ENCODE measurements at regions not wholly inside any gene's neighbourhood (a gene's known extent, or its start where the extent isn't known, plus 50 kb on each side); places are given as distances from the start of the nearest gene placed in this dataset.

DNA sequence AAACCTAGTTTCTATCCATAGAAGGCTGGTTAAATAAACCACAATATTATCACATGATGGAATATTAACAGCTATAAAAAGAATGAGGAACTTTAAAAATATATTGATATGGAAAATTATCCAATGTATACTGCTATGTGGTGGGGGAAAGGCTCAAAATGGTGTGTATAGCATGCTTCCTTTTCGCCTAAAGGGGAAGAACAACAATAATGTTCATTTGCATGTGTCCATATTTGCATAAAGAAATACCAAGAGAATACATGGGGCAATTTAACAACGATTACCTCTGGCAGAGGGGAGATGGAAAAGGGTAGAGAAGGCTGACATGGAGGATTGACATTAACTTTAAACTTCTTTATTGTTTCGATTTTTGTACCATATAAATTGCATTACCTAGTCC is 121.3 kb upstream of the PARP11 start:
- no peak for DNase-seq (ENCODE audit: low spot score)
- no peak overlapping the region for H3K27ac ChIP-seq
- CTCF ChIA-PET, result interaction anchor here (0.9 kb wide), 1 partner anchor 282 kb away, joined by 7 read pairs; no protein-coding TSS in a partner anchor
- TF ChIP-seq, protein P1, sequence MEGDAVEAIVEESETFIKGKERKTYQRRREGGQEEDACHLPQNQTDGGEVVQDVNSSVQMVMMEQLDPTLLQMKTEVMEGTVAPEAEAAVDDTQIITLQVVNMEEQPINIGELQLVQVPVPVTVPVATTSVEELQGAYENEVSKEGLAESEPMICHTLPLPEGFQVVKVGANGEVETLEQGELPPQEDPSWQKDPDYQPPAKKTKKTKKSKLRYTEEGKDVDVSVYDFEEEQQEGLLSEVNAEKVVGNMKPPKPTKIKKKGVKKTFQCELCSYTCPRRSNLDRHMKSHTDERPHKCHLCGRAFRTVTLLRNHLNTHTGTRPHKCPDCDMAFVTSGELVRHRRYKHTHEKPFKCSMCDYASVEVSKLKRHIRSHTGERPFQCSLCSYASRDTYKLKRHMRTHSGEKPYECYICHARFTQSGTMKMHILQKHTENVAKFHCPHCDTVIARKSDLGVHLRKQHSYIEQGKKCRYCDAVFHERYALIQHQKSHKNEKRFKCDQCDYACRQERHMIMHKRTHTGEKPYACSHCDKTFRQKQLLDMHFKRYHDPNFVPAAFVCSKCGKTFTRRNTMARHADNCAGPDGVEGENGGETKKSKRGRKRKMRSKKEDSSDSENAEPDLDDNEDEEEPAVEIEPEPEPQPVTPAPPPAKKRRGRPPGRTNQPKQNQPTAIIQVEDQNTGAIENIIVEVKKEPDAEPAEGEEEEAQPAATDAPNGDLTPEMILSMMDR (conservative IDR thresholded peaks at IDR 0.05; ENCODE audit: low read depth), result no peak
- POLR2A ChIA-PET (ENCODE audit: low non-redundant PET), result interaction anchor here (0.7 kb wide), 1 partner anchor 90 kb away, joined by 5 read pairs; no protein-coding TSS in a partner anchor

DNA sequence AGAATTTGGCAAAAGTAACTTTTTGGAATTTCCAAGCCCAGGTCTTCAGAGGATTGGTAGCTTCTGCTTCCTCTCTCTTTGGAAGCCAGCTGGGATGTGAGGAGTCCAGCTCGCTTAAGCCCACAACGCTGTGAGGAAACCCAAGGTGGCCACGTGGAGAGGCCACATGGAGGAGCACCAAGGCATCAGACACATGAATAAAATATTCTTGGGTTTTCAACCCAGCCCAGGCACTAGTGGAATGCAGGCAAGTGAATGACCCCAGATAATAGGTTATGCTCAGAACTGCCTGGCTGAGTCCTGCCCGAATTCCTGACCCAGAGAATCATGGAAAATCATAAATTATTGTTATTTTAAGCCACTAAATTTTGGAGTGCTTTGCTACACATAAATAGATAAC is 119.7 kb upstream of the PARP11 start:
- no peak overlapping the region for H3K27ac ChIP-seq
- ChIA-PET CTCF (interaction anchor here (0.9 kb wide), 1 partner anchor 284 kb away, joined by 3 read pairs; no protein-coding TSS in a partner anchor), POLR2A (ENCODE audit: low non-redundant PET) (no interaction called here)
- DNase-seq (ENCODE audit: low spot score), result no peak
- TF ChIP-seq, protein P1 (conservative IDR thresholded peaks at IDR 0.05; ENCODE audit: low read depth), result no peak

DNA sequence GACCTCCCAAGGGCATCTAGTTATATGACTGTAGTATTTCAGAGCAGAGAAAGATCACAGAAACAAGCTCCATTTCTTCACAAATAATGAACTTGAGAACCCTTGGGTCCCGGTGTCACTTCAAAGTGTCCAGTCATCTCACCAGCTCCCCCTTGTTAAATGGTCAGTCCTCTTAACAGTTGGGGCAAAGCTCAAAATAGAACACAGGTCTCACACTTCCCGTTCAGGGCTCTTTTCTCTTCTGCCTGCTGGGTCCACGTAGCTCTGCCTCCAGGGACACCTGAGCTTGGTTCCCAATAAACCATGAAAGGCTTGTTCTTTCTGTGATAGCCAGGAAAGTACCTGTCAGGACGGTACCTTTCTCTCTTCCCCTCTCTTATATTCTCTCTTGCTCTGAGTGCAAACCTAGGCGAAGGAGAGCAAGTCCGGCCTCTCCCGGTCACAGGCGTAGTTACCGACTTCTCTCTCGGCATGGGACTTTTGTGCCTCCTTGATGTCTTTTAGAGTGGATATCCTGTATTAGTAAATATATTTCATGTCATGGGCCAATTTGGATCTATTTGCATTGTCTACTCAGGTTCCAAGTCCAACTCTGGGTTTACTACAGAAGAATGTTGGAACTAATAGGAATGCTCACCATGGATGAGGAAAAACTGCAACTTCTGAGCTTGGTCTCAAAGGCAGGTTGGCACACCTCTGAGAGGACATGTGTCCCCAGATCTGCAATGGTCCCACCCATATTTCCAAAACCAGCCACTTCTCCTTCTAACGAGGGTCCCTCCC is 118.8 kb upstream of the PARP11 start:
- no peak overlapping the region for H3K27ac ChIP-seq
- POLR2A ChIA-PET (ENCODE audit: low non-redundant PET), result no interaction called here
- TF ChIP-seq, protein P1 (conservative IDR thresholded peaks at IDR 0.05; ENCODE audit: low read depth), result no peak
- DNase-seq (ENCODE audit: low spot score), result no peak
- CTCF ChIA-PET, result interaction anchor here (0.6 to 2.3 kb wide), 3 partner anchors 8 to 285 kb away, joined by 3 to 10 read pairs (median 7); no protein-coding TSS in a partner anchor

DNA sequence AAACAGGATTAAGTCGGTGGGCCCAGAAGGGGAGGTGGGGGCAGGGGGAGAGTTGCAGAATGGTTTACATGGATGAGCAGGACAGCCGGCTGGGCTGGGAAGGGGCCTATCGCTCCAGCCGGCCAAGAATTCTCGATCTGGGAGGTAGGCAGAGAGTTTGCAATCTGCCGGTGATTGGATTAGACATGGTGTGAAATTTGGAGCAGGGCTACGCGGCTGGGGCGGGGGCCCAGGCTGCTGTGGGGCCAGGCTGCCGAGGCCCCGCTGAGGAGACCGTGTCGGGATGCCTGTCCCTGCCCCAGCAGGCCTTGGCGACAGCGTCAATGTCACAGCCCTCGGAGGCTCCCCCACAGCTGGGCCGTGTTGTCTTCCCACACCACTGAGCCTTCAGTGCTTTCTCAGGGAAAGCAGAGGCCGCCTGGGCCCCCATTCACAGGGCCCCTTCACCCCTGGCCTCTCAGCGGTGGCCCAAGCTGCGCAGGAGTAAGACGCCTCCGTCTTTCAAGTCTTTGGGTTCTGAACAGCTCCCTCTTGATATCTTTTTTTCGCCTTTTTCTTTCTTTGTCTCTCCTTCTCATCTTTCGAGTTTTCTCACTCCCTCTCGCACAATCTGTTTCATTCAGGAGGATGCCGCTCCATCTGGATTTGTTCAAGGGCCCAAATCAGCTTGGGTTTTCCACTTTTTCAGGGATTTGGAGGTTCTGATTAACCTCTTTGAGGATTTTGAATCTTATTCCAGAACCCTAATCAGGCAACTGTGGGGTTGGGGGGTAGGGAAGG is 117.5 kb upstream of the PARP11 start:
- DNase-seq (ENCODE audit: low spot score), result no peak
- H3K27ac ChIP-seq, result no peak overlapping the region
- ChIA-PET POLR2A (ENCODE audit: low non-redundant PET) (no interaction called here), CTCF (interaction anchor here (2.0 to 2.3 kb wide), 2 partner anchors 47 to 286 kb away, joined by 7 to 10 read pairs; no protein-coding TSS in a partner anchor)
- TF ChIP-seq, protein P1 (conservative IDR thresholded peaks at IDR 0.05; ENCODE audit: low read depth), result no peak

DNA sequence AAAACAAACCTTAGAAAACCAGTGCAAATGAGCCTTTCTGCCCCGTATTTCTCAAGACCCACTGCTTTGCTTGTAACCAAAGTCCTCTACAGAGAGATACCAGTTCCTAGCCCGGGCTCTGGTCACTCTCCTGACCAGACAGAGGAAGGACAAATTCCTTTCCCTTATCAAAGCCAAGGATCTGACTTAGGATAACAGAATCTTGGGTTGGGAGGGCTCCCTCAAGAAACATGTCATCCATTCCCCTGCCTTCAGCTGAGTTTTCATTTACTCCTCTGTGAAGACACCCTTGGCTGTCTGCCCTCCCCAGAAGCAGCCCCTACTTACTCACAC is 116.0 kb upstream of the PARP11 start:
- no peak overlapping the region for H3K27ac ChIP-seq
- no peak for DNase-seq (ENCODE audit: low spot score)
- CTCF ChIA-PET, result interaction anchor here (0.6 to 1.7 kb wide), 2 partner anchors 49 to 90 kb away, joined by 3 to 4 read pairs; no protein-coding TSS in a partner anchor
- TF ChIP-seq, protein P1 (conservative IDR thresholded peaks at IDR 0.05; ENCODE audit: low read depth), result no peak
- POLR2A ChIA-PET (ENCODE audit: low non-redundant PET), result no interaction called here

DNA sequence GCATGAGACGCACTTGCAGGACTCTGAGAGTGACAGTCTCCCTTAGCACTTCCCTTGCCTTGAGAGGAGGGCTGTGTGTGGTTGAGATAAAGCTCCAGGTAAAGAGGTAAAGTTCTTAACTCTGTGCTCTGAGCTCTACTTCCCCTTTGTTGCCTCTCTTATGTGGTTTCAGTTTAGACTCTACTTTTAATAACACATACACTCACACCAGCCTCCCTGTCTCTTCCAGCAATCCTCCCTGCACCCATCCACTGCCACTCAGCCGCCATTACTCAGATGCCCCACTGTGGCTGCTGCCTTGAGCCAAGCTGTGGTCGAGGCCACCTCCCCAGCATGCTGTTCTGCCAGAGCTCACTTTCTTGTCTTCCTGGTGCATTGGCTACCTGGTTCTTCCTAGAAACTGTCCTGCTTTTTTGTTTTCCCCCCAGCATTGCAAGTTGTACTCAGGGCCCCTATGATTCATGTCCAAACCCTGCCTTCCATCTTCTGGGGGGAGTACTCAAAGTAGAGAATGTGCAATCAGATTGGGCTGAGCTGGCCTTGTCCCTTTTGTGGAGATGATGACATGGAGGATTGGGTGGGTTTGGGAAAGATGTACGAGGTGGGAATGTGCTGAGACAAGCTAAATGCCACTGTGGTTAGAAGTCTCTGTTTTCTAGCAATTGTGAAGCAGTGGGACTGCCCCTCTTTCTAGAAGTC is 115.5 kb upstream of the PARP11 start:
- TF ChIP-seq, protein P1 (conservative IDR thresholded peaks at IDR 0.05; ENCODE audit: low read depth), result no peak
- ChIA-PET POLR2A (ENCODE audit: low non-redundant PET) (no interaction called here), CTCF (interaction anchor here (0.6 to 1.7 kb wide), 2 partner anchors 49 to 90 kb away, joined by 3 to 4 read pairs; no protein-coding TSS in a partner anchor)
- H3K27ac ChIP-seq, result no peak overlapping the region
- no peak for DNase-seq (ENCODE audit: low spot score)
